Erythroblast (primary cell): ENCODE measurements at regions not wholly inside any gene's neighbourhood (a gene's known extent, or its start where the extent isn't known, plus 50 kb on each side); places are given as distances from the start of the nearest gene placed in this dataset.

Source experiments
- GATA1 ChIP-seq: IDR thresholded peaks from 2 replicates; pipeline ENCODE4 v1.6.1; 2011; ENCODE audit warnings: low read depth, mild to moderate bottlenecking, control low read depth, low read length, moderate library complexity
- POLR2A ChIP-seq: IDR thresholded peaks from 2 replicates; pipeline ENCODE4 v1.6.1; 2011; ENCODE audit warnings: mild to moderate bottlenecking, low read length

- TF ChIP-seq POLR2A: no peak
- no peak for TF ChIP-seq GATA1
Measured at GRCh38 chr4:187613089-187613839, 382.3 kb upstream of the ZFP42 start.
